ENCODE measurements at regions not wholly inside any gene's neighbourhood (a gene's known extent, or its start where the extent isn't known, plus 50 kb on each side); places are given as distances from the start of the nearest gene placed in this dataset.

DNA sequence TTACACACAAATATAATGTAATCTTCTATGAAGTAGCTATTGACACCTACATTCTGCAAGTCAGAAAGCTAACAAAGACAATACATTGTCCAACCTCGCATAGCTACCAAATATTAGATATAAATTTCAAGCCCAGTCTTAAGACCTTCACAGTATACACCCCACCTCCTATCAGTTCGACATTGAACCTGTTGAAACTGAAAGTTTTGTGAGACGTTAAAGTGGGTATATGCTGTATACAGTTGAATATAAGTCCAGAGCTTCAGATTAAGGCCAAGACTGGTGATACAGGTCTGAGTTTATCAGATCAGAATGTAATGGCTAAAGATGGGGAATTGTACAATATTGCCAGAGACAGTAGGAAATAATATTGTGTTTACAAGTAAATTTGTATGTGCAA is 489.3 kb upstream of the RORB start:
- no TSS peak for BruUV-seq (replicated peaks)
- FAIRE-seq (no peak), DNase-seq (ENCODE audit: low read depth, low spot score) (no peak)
- no peak overlapping the region for H3K4me2 ChIP-seq (ENCODE audit: insufficient read depth, low read length)
- intact Hi-C loops (cut with micrococcal nuclease): no loop called here
- H3K79me2 ChIP-seq (ENCODE audit: control insufficient read depth, insufficient read depth, low read length): no peaks in the 10 kb centered on the region
- H3K27ac ChIP-seq (ENCODE audit: insufficient read depth, low read depth, low read length): no peak overlapping the region
- dilution Hi-C loops (cut with MboI; ENCODE audit: extremely low pct_ligation_motif_present, low sequenced_read_pairs): no loop called here
- no peak for TF ChIP-seq GATA2 (IDR thresholded peaks at IDR 0.05; ENCODE audit: insufficient read depth, insufficient read length, low read depth, low read length)
- TF ChIP-seq POLR2A (IDR thresholded peaks at IDR 0.05; ENCODE audit: low read depth, low read length): no peak
- TF ChIP-seq, protein P1, sequence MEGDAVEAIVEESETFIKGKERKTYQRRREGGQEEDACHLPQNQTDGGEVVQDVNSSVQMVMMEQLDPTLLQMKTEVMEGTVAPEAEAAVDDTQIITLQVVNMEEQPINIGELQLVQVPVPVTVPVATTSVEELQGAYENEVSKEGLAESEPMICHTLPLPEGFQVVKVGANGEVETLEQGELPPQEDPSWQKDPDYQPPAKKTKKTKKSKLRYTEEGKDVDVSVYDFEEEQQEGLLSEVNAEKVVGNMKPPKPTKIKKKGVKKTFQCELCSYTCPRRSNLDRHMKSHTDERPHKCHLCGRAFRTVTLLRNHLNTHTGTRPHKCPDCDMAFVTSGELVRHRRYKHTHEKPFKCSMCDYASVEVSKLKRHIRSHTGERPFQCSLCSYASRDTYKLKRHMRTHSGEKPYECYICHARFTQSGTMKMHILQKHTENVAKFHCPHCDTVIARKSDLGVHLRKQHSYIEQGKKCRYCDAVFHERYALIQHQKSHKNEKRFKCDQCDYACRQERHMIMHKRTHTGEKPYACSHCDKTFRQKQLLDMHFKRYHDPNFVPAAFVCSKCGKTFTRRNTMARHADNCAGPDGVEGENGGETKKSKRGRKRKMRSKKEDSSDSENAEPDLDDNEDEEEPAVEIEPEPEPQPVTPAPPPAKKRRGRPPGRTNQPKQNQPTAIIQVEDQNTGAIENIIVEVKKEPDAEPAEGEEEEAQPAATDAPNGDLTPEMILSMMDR (IDR thresholded peaks at IDR 0.05; ENCODE audit: extremely low read depth in 1 of 2, insufficient read depth in 1 of 2, low read depth in 1 of 2, low read length in 2 of 2): no peak
- TF ChIP-seq EZH2 (IDR thresholded peaks at IDR 0.05; ENCODE audit: borderline replicate concordance, low read depth, low read length, severe bottlenecking): no peak
- TF ChIP-seq JUN (IDR thresholded peaks at IDR 0.05; ENCODE audit: borderline replicate concordance, insufficient read depth, insufficient read length, low read depth): no peak
- TF ChIP-seq, protein P2, sequence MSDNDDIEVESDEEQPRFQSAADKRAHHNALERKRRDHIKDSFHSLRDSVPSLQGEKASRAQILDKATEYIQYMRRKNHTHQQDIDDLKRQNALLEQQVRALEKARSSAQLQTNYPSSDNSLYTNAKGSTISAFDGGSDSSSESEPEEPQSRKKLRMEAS (IDR thresholded peaks at IDR 0.05; ENCODE audit: insufficient read depth, insufficient read length): no peak
- TF ChIP-seq FOS (IDR thresholded peaks at IDR 0.05; ENCODE audit: borderline replicate concordance, insufficient read depth, low read length): no peak
- TF ChIP-seq POLR2AphosphoS5 (IDR thresholded peaks at IDR 0.05; ENCODE audit: insufficient read depth, low read depth, low read length): no peak
- TF ChIP-seq MYC (IDR thresholded peaks at IDR 0.05; ENCODE audit: low read depth, low read length): no peak
- no peaks in the 10 kb centered on the region for H3K9me3 ChIP-seq (replicated peaks; ENCODE audit: control insufficient read depth, insufficient read depth, low read length)
- no peaks in the 10 kb centered on the region for H3K9me1 ChIP-seq (replicated peaks; ENCODE audit: control insufficient read depth, extremely low read depth, insufficient read depth, low read length)
- no peaks in the 10 kb centered on the region for H3K4me1 ChIP-seq (ENCODE audit: control insufficient read depth, extremely low read depth, insufficient read depth, low read length)
- H4K20me1 ChIP-seq (replicated peaks; ENCODE audit: control insufficient read depth, extremely low read depth, insufficient read depth, low read length): no peaks in the 10 kb centered on the region
- H3K36me3 ChIP-seq (ENCODE audit: control insufficient read depth in 2 of 2, extremely low read depth in 1 of 2, insufficient read depth in 2 of 2, low read length in 2 of 2): no peaks in the 10 kb centered on the region
- H3K27me3 ChIP-seq (ENCODE audit: control insufficient read depth in 2 of 2, insufficient read depth in 2 of 2, low read length in 2 of 2): no peaks in the 10 kb centered on the region
- ChIA-PET CTCF (no interaction called here), POLR2A (no interaction called here)
- no peak overlapping the region for H2AFZ ChIP-seq (ENCODE audit: low read depth, low read length)
- no peak overlapping the region for H3K4me3 ChIP-seq (replicated peaks in 1 of 3; ENCODE audit: insufficient read depth in 1 of 3, low read depth in 1 of 3, low read length in 3 of 3)
- H3K9ac ChIP-seq (replicated peaks; ENCODE audit: extremely low read depth, insufficient read depth, low read length): no peak overlapping the region

All from endothelial cell of umbilical vein (primary cell).